GM21447 (cell line): ENCODE measurements at regions not wholly inside any gene's neighbourhood (a gene's known extent, or its start where the extent isn't known, plus 50 kb on each side); places are given as distances from the start of the nearest gene placed in this dataset.

Experiments
- ATAC-seq: cut with Tn5 transposase; IDR thresholded peaks from one replicate; pipeline ENCODE4 v1.9.1; 2021; ENCODE audit not compliant: unreplicated experiment

DNA sequence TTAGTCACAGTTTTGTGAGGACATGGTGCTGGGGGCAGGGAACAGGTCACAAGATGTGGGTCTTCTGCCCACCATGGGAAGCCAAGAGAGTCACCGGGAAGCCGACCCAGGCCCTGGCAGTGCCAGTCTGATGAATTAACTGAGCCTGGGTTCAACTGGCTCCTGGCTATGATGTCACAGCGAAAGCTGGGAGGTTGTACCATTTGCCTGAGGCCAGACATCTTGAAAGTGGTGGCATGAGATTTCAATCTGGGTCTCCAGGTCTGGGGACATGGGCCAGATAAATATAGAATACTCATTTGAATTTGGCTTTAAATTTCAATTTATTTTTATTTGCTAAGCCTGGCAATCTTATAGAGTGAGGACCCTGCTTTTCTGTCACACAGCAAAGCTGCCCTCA lies 280.9 kb downstream of the NSG2 start:
- ATAC-seq: no peak

- ATAC-seq: no peak
Observed at GRCh38 chr5:174327317-174327864, 281.9 kb downstream of the NSG2 start.

GRCh38 chr5:174327896-174328295 lies 282.4 kb downstream of the NSG2 start:
- ATAC-seq: no peak

- ATAC-seq: no peak
Observed at GRCh38 chr5:174328631-174329299, 283.3 kb downstream of the NSG2 start.

DNA sequence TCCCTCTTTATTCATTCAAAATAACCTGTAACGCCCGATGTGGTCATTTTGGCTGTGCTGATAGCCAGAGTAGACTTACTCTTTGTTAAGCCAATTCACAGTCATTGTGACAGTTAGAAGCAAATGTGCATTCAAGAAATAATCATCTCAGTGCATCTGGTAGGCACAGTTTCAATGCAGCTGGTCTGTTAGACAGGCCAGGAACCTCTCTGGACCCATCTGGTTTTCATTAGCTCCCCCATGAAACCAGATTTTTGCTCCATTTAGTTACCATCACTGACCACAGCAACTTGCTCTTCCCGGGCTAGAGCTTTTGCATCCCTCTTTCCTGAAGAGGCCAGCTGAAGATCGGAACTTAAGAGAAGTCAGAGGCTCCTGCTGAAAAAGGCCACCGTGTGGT lies 284.2 kb downstream of the NSG2 start:
- no peak for ATAC-seq

- no peak for ATAC-seq
Observed at GRCh38 chr5:174335682-174336364, 290.3 kb downstream of the NSG2 start.

GRCh38 chr5:174336479-174336878 lies 291.0 kb downstream of the NSG2 start:
- no peak for ATAC-seq

GRCh38 chr5:174337276-174338184 lies 292.0 kb downstream of the NSG2 start:
- no peak for ATAC-seq

- ATAC-seq: no peak
Observed at GRCh38 chr5:174338185-174339010, 292.9 kb downstream of the NSG2 start.

- no peak for ATAC-seq
Observed at GRCh38 chr5:174339130-174339529, 293.6 kb downstream of the NSG2 start.

GRCh38 chr5:174340226-174340625 lies 294.7 kb downstream of the NSG2 start:
- no peak for ATAC-seq

GRCh38 chr5:174342696-174343095 lies 297.2 kb downstream of the NSG2 start:
- ATAC-seq: no peak

DNA sequence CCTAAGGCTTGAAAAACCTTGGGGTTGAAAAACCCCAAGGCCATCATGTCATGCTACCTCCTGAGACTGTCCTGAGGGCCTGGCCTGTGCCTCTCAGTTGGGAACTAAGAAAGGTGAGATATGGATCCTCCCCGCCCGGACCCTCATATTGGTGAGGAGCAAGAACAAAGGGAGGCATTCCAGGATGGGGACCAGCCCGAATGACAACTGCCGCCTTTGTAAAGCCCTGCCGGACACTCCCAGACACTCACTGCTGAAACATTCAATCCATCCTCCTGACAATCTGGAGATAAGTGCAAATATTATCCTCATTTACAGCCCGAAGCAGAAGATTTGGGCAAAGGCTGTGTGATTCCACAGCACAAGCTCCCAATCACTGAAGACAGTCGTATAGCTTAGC lies 298.3 kb downstream of the NSG2 start:
- no peak for ATAC-seq

DNA sequence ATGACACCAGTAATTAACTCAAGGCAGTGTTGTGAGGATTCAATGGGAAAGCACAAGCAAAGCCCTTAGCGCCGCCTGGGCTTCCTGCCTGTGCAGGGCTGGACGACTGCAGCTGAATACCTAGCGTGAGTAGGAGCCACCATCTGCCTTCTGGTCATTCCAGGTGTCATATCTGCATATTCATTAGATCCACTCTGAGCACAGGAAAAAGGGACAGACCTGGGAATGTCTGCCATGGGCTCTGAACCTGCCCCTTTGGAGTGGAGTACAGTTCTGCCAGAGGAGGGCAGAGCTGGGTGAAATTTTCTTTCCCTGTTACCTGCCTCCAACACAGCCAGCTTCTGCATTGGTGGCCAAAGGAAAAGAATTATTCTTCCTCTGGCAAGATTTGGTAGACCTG lies 298.8 kb downstream of the NSG2 start:
- ATAC-seq: no peak

DNA sequence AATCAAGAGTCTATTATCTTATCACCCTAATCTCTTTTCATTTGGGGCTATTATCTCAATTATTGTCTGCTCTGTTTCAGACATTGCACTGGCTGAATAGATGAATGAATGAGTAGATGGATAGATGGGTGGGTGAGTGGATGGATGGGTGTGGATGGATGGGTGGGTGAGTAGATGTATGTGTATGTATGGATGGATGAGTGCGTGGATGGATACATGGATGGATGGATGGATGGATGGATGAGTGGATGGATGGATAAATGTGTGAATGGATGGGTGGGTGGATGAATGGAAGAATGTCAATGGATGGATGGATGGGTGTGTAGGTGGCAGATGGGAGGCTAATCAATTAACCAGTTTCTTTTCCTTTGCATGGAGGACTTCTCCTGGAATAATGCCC lies 301.7 kb downstream of the NSG2 start:
- no peak for ATAC-seq

GRCh38 chr5:174348311-174348981 lies 302.9 kb downstream of the NSG2 start:
- ATAC-seq: no peak

GRCh38 chr5:174352681-174353080 lies 307.2 kb downstream of the NSG2 start:
- no peak for ATAC-seq

DNA sequence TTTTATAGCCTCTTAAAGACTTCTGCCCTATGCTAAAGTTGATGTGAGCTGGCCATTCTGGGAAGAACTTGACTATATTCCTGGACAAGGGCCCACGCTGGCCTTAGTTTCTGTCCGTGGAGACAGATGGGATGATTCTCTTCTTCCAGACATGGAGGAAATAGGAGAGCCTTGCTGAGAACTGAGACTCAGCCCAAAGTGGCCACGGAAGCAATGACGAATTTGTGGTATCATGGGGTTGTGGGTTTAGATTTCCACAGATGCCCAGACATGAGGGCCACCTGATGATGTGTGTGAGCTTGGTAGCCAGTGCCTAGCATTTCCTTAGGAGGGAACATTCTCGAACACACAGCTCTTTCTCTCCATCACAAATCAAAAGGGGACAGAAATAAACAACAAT lies 309.1 kb downstream of the NSG2 start:
- no peak for ATAC-seq

- ATAC-seq: no peak
Observed at GRCh38 chr5:174355208-174355612, 309.7 kb downstream of the NSG2 start.

DNA sequence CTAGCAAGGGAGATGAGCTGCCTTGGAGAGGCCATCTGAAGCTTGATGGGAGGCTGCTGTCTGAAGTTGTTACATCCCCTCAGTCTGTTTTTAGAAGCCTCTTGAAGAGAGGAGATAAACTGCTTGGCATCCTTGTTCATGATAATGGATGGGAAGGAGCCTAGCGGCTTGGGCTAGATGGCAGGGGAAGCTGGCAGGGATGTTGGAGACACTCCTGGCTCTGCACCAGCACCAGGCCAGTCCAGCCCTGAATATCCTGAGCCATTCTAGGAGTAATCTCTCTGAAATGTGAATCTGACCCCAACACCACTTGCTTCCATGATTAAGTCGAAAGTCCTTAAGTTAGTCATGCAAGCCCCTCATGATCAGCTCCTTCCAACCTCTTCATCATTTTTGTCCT lies 310.5 kb downstream of the NSG2 start:
- ATAC-seq: no peak
